GM12878 (cell line): ENCODE measurements at regions not wholly inside any gene's neighbourhood (a gene's known extent, or its start where the extent isn't known, plus 50 kb on each side); places are given as distances from the start of the nearest gene placed in this dataset.

ENCODE experiments used
- ASH2L ChIP-seq: fragments of 300-600, 200-600 bp; sonication (generic); IDR thresholded peaks from 2 replicates; pipeline ENCODE4 v1.6.1; 2017; ENCODE audit warnings: low read depth, mild to moderate bottlenecking, borderline replicate concordance
- BRCA1 ChIP-seq: IDR thresholded peaks from 2 replicates; pipeline ENCODE4 v1.6.1; 2011; ENCODE audit warnings: low read depth, low read length, improper control_type of control experiment
- EZH2 ChIP-seq: IDR thresholded peaks from 2 replicates; pipeline ENCODE4 v1.6.1; 2012; ENCODE audit warnings: low read depth, mild to moderate bottlenecking, control low read depth, inconsistent platforms, low read length, borderline replicate concordance; ENCODE audit not compliant: control insufficient read depth
- GABPA ChIP-seq: IDR thresholded peaks from 2 replicates; pipeline ENCODE4 v1.6.1; 2014; ENCODE audit warnings: antibody characterized with exemption, low read depth, mild to moderate bottlenecking, inconsistent platforms
- PAX5 ChIP-seq: IDR thresholded peaks from 2 replicates; pipeline ENCODE4 v1.6.1; 2011; ENCODE audit warnings: low read depth, low read length, borderline replicate concordance
- POLR2AphosphoS5 ChIP-seq: IDR thresholded peaks from 2 replicates; pipeline ENCODE4 v1.6.1; 2011; ENCODE audit warnings: mild to moderate bottlenecking, low read length, inconsistent platforms
- TF ChIP-seq, protein P1 (sequence below), 3 experiments: IDR thresholded peaks in 2 of 3; conservative IDR thresholded peaks in 1 of 3; 2 replicates each; pipeline ENCODE4 v1.5.1; 2011; ENCODE audit warnings: low read depth in 3 of 3, low read length in 3 of 3, mild to moderate bottlenecking in 3 of 3, control low read depth in 2 of 3, moderate library complexity in 2 of 3, inconsistent platforms in 1 of 3, mixed read lengths in 1 of 3; ENCODE audit not compliant: control insufficient read depth in 2 of 3, insufficient read depth in 1 of 3; ENCODE audit errors: extremely low read depth in 1 of 3

DNA sequence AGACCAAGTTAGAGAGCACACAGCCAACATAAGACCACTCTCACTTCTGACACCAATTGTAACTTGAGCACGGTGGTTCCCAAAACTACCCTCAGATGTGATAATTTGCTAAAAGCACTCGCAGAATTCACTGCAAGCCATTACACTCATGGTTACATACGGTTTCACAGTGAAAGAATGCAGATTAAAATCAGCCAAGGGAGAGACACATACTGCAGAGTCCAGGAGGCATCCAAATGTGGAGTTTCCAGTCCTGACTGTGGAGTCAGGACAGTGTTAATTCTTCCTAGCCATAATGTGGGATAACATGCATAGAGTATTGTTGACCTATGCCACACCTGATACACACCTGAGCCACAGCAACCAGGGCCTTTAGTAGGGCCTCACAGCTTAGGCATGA, 956.4 kb downstream of the NTRK3 start:
- TF ChIP-seq GABPA (no peak), POLR2AphosphoS5 (no peak), EZH2 (no peak), PAX5 (no peak), ASH2L (no peak), BRCA1 (no peak)
- TF ChIP-seq, protein P1, sequence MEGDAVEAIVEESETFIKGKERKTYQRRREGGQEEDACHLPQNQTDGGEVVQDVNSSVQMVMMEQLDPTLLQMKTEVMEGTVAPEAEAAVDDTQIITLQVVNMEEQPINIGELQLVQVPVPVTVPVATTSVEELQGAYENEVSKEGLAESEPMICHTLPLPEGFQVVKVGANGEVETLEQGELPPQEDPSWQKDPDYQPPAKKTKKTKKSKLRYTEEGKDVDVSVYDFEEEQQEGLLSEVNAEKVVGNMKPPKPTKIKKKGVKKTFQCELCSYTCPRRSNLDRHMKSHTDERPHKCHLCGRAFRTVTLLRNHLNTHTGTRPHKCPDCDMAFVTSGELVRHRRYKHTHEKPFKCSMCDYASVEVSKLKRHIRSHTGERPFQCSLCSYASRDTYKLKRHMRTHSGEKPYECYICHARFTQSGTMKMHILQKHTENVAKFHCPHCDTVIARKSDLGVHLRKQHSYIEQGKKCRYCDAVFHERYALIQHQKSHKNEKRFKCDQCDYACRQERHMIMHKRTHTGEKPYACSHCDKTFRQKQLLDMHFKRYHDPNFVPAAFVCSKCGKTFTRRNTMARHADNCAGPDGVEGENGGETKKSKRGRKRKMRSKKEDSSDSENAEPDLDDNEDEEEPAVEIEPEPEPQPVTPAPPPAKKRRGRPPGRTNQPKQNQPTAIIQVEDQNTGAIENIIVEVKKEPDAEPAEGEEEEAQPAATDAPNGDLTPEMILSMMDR (IDR thresholded peaks at IDR 0.05 in 2 of 3, conservative IDR thresholded peaks at IDR 0.05 in 1 of 3; ENCODE audit: control insufficient read depth in 2 of 3, extremely low read depth in 1 of 3, insufficient read depth in 1 of 3, low read depth in 3 of 3, low read length in 3 of 3), result no peak
